SU-DHL-6 (cell line): ENCODE measurements at regions not wholly inside any gene's neighbourhood (a gene's known extent, or its start where the extent isn't known, plus 50 kb on each side); places are given as distances from the start of the nearest gene placed in this dataset.
"Not testable (repeated sequence)": the region's sequence is repeated elsewhere in the genome, so short reads cannot be mapped to it uniquely, and the experiment has no call there.

Experiments used
- H2AFZ ChIP-seq: fragments of 200-600 bp; sonication (generic); 2 replicates; pipeline ENCODE4 v1.6.1; 2014; ENCODE audit warnings: low read depth, mild to moderate bottlenecking, moderate library complexity, mixed read lengths, antibody characterized with exemption, low read length; ENCODE audit not compliant: severe bottlenecking
- H3F3A ChIP-seq: fragments of 200-600 bp; shearing (Covaris generic); 2 replicates; pipeline ENCODE4 v1.6.0; 2016; ENCODE audit warnings: antibody characterized with exemption, mild to moderate bottlenecking; ENCODE audit not compliant: insufficient read depth
- H3K27ac ChIP-seq: fragments of 200-600 bp; sonication (generic); 2 replicates; pipeline ENCODE4 v1.5.1; 2016; ENCODE audit warnings: low read depth, mild to moderate bottlenecking, low read length, moderate library complexity, mixed read lengths
- H3K27me3 ChIP-seq: fragments of 200-600 bp; sonication (generic), shearing (Covaris generic); 2 replicates; pipeline ENCODE4 v1.6.0; 2014; ENCODE audit warnings: mild to moderate bottlenecking, low read length
- H3K36me3 ChIP-seq: fragments of 200-600 bp; sonication (generic); 2 replicates; pipeline ENCODE4 v1.6.1; 2014; ENCODE audit warnings: mild to moderate bottlenecking, low read length, mixed read lengths
- H3K4me2 ChIP-seq: fragments of 300-600, 200-600 bp; shearing (Covaris generic), sonication (generic); 2 replicates; pipeline ENCODE4 v1.6.0; 2014; ENCODE audit warnings: low read length, low read depth, mild to moderate bottlenecking; ENCODE audit not compliant: poor library complexity, severe bottlenecking
- H3K4me3 ChIP-seq: fragments of 200-600 bp; sonication (generic); 2 replicates; pipeline ENCODE4 v1.5.1; 2014; ENCODE audit warnings: antibody characterized with exemption, low read length, mild to moderate bottlenecking, mixed read lengths; ENCODE audit not compliant: insufficient read depth, poor library complexity, severe bottlenecking
- H3K79me2 ChIP-seq: fragments of 200-600 bp; sonication (generic); 2 replicates; pipeline ENCODE4 v1.6.1; 2014; ENCODE audit warnings: mild to moderate bottlenecking, low read length, moderate library complexity; ENCODE audit not compliant: insufficient read depth
- H3K9ac ChIP-seq: fragments of 200-600 bp; sonication (generic); 2 replicates; pipeline ENCODE4 v1.7.0; 2014; ENCODE audit warnings: mild to moderate bottlenecking, low read length
- H3K9me2 ChIP-seq: fragments of 200-600 bp; sonication (generic); replicated peaks from 2 replicates; pipeline ENCODE4 v1.6.1; 2014; ENCODE audit warnings: low read length; ENCODE audit not compliant: insufficient read depth
- H3K9me3 ChIP-seq: fragments of 200-600 bp; sonication (generic); 2 replicates; pipeline ENCODE4 v1.6.1; 2014; ENCODE audit warnings: low read length, mixed read lengths; ENCODE audit not compliant: insufficient read depth
- H4K20me1 ChIP-seq: fragments of 200-600 bp; sonication (generic); 2 replicates; pipeline ENCODE4 v1.6.1; 2014; ENCODE audit warnings: low read depth, mild to moderate bottlenecking, antibody characterized with exemption, low read length, moderate library complexity, mixed read lengths
- CTCF ChIP-seq: fragments of 200-600 bp; sonication (generic); IDR thresholded peaks from one replicate; pipeline ENCODE4 v1.5.1; 2017; ENCODE audit warnings: antibody characterized with exemption, mild to moderate bottlenecking, low read length, moderate library complexity; ENCODE audit not compliant: insufficient read depth, poor library complexity, severe bottlenecking
- EZH2phosphoT487 ChIP-seq: fragments of 200-600 bp; sonication (generic), shearing (Covaris generic); conservative IDR thresholded peaks from 2 replicates; pipeline ENCODE4 v1.6.1; 2018; ENCODE audit warnings: mild to moderate bottlenecking, antibody characterized with exemption, low read length, moderate library complexity, mixed read lengths

GRCh38 chr12:131266591-131267467 lies 313.1 kb downstream of the ADGRD1 start:
- H3K27ac ChIP-seq = no peak overlapping the region
- no peak overlapping the region for H2AFZ ChIP-seq
- no peaks in the 10 kb centered on the region for H3K79me2 ChIP-seq
- no peaks in the 10 kb centered on the region for H3F3A ChIP-seq
- H3K9ac ChIP-seq = no peak overlapping the region
- no peaks in the 10 kb centered on the region for H3K36me3 ChIP-seq
- no peaks in the 10 kb centered on the region for H3K9me3 ChIP-seq
- H4K20me1 ChIP-seq = no peaks in the 10 kb centered on the region
- no peak overlapping the region for H3K4me3 ChIP-seq
- no peak overlapping the region for H3K4me2 ChIP-seq
- TF ChIP-seq CTCF (no peak), EZH2phosphoT487 (no peak)
- no peaks in the 10 kb centered on the region for H3K9me2 ChIP-seq
- no peaks in the 10 kb centered on the region for H3K27me3 ChIP-seq

GRCh38 chr12:131267576-131267975 lies 313.9 kb downstream of the ADGRD1 start:
- Histone ChIP-seq H3K9ac (no peak overlapping the region), H3K27ac (no peak overlapping the region), H3F3A (no peaks in the 10 kb centered on the region), H3K9me3 (no peaks in the 10 kb centered on the region), H2AFZ (no peak overlapping the region), H3K79me2 (no peaks in the 10 kb centered on the region), H3K4me2 (no peak overlapping the region), H4K20me1 (no peaks in the 10 kb centered on the region), H3K36me3 (no peaks in the 10 kb centered on the region), H3K9me2 (no peaks in the 10 kb centered on the region), H3K4me3 (no peak overlapping the region), H3K27me3 (no peaks in the 10 kb centered on the region)
- no peak for TF ChIP-seq CTCF
- no peak for TF ChIP-seq EZH2phosphoT487

- H2AFZ ChIP-seq, H3K9me2 ChIP-seq, H3K4me3 ChIP-seq, H3K9ac ChIP-seq, H3K36me3 ChIP-seq, H3K27me3 ChIP-seq, H3K27ac ChIP-seq, H3K79me2 ChIP-seq, H3K9me3 ChIP-seq, H3K4me2 ChIP-seq, H3F3A ChIP-seq, H4K20me1 ChIP-seq: not testable (repeated sequence)
Measured at GRCh38 chr12:131268123-131268522, 314.4 kb downstream of the ADGRD1 start.

GRCh38 chr12:131268571-131268970 lies 314.9 kb downstream of the ADGRD1 start:
- H3K79me2 ChIP-seq, H3K9me2 ChIP-seq, H3K4me2 ChIP-seq, H3K9me3 ChIP-seq, H3K27me3 ChIP-seq, H3K27ac ChIP-seq, H3K4me3 ChIP-seq, H3K36me3 ChIP-seq, H2AFZ ChIP-seq, H3K9ac ChIP-seq, H3F3A ChIP-seq, H4K20me1 ChIP-seq: not testable (repeated sequence)
